SJSA1 (cell line): ENCODE measurements at regions not wholly inside any gene's neighbourhood (a gene's known extent, or its start where the extent isn't known, plus 50 kb on each side); places are given as distances from the start of the nearest gene placed in this dataset.

Experiments used
- DNase-seq, 2 experiments: peaks; one replicate each; pipeline ENCODE4 v3.0.0-alpha.2; 2015 to 2020; ENCODE audit warnings: low spot score in 2 of 2, low read depth in 1 of 2
- H3K27ac ChIP-seq: fragments of 250-450 bp; sonication (Bioruptor Pico); 2 replicates; pipeline ENCODE4 v1.5.1; 2020; ENCODE audit warnings: mild to moderate bottlenecking, moderate library complexity
- H3K27me3 ChIP-seq: fragments of 250-450 bp; sonication (Bioruptor Pico); replicated peaks from 2 replicates; pipeline ENCODE4 v1.5.1; 2020; ENCODE audit warnings: mild to moderate bottlenecking, moderate library complexity
- H3K36me3 ChIP-seq: fragments of 250-450 bp; sonication (Bioruptor Pico); 2 replicates; pipeline ENCODE4 v1.5.1; 2020; ENCODE audit warnings: mild to moderate bottlenecking
- H3K4me1 ChIP-seq: fragments of 250-450 bp; sonication (Bioruptor Pico); replicated peaks from 2 replicates; pipeline ENCODE4 v1.6.1; 2021; ENCODE audit warnings: mild to moderate bottlenecking
- H3K4me3 ChIP-seq: fragments of 250-450 bp; sonication (Bioruptor Pico); 2 replicates; pipeline ENCODE4 v1.5.1; 2020; ENCODE audit warnings: mild to moderate bottlenecking
- H3K9me3 ChIP-seq: fragments of 250-450 bp; sonication (Bioruptor Pico); replicated peaks from 2 replicates; pipeline ENCODE4 v1.5.1; 2020; ENCODE audit warnings: mild to moderate bottlenecking

DNA sequence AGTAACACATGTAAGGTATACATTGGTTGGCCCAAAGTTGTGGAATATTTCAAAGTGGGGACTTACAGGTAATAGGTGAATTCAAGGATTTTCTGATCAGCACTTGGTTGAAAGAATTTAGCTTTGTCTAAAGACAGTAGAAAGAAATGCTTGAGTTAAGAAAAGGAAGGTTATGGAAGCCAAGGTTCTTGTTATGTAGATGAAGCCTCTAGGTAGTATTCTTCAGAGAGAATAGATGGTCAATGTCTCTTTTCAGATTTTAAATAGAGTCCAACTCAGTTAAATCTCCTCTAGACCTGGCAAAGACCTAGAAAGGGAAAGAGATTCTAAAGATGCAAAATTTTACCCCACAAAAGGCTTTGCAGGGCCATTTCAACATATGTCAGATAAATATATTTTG, 157.4 kb downstream of the ANKRD30B start:
- Histone ChIP-seq H3K27ac (no peak overlapping the region), H3K4me1 (no peaks in the 10 kb centered on the region), H3K36me3 (no peaks in the 10 kb centered on the region), H3K27me3 (no peaks in the 10 kb centered on the region), H3K9me3 (no peaks in the 10 kb centered on the region), H3K4me3 (no peak overlapping the region)
- no peak for DNase-seq

GRCh38 chr18:14905979-14906378, 158.0 kb downstream of the ANKRD30B start:
- Histone ChIP-seq H3K9me3 (no peaks in the 10 kb centered on the region), H3K36me3 (no peaks in the 10 kb centered on the region), H3K27ac (no peak overlapping the region), H3K4me1 (no peaks in the 10 kb centered on the region), H3K27me3 (no peaks in the 10 kb centered on the region), H3K4me3 (no peak overlapping the region)
- DNase-seq: no peak

- Histone ChIP-seq H3K27ac (no peak overlapping the region), H3K9me3 (no peaks in the 10 kb centered on the region; the same call in none of the 2 replicates), H3K36me3 (no peaks in the 10 kb centered on the region), H3K27me3 (no peaks in the 10 kb centered on the region), H3K4me3 (no peak overlapping the region), H3K4me1 (no peaks in the 10 kb centered on the region)
- no peak for DNase-seq
Measured at GRCh38 chr18:14907420-14907819, 159.4 kb downstream of the ANKRD30B start.

GRCh38 chr18:14908541-14908940, 160.6 kb downstream of the ANKRD30B start:
- Histone ChIP-seq H3K9me3 (no peaks in the 10 kb centered on the region; the same call in none of the 2 replicates), H3K27ac (no peak overlapping the region), H3K4me1 (no peaks in the 10 kb centered on the region), H3K4me3 (no peak overlapping the region), H3K36me3 (no peaks in the 10 kb centered on the region), H3K27me3 (no peaks in the 10 kb centered on the region)
- DNase-seq: no peak

DNA sequence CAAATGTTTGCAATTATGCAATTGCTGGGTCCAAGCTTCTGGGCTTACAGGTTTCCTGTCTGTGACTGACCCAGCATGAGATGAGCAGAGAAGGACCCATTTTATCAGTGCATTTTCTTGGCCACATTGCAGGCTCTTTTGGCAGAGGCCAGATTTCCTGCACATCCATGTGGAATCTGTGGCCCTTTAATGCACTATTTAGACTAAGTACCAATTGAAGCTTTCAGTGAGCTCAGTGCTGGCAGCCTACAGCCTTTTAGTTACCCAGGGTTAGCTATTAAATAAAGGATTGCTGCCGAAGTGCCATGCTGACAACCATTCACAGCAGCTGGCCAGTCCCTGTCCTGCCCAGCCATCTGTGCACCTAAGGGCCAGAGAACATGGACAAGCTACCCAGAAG, 165.0 kb downstream of the ANKRD30B start:
- no peak overlapping the region for H3K27ac ChIP-seq
- no peaks in the 10 kb centered on the region for H3K27me3 ChIP-seq
- DNase-seq: no peak
- no peaks in the 10 kb centered on the region for H3K36me3 ChIP-seq
- H3K4me1 ChIP-seq: no peaks in the 10 kb centered on the region
- no peak overlapping the region for H3K4me3 ChIP-seq
- peaks cover 6% of the 10 kb centered on the region for H3K9me3 ChIP-seq

- H3K9me3 ChIP-seq: peaks cover 6% of the 10 kb centered on the region
- DNase-seq: no peak
- no peak overlapping the region for H3K27ac ChIP-seq
- no peak overlapping the region for H3K4me3 ChIP-seq
- H3K4me1 ChIP-seq: no peaks in the 10 kb centered on the region
- no peaks in the 10 kb centered on the region for H3K27me3 ChIP-seq
- H3K36me3 ChIP-seq: no peaks in the 10 kb centered on the region
Measured at GRCh38 chr18:14914121-14914520, 166.1 kb downstream of the ANKRD30B start.

- H3K9me3 ChIP-seq: peaks cover 7% of the 10 kb centered on the region
- no peak overlapping the region for H3K27ac ChIP-seq
- no peaks in the 10 kb centered on the region for H3K27me3 ChIP-seq
- DNase-seq: no peak
- H3K36me3 ChIP-seq: no peaks in the 10 kb centered on the region
- no peak overlapping the region for H3K4me3 ChIP-seq
- no peaks in the 10 kb centered on the region for H3K4me1 ChIP-seq
Measured at GRCh38 chr18:14914771-14915170, 166.8 kb downstream of the ANKRD30B start.

DNA sequence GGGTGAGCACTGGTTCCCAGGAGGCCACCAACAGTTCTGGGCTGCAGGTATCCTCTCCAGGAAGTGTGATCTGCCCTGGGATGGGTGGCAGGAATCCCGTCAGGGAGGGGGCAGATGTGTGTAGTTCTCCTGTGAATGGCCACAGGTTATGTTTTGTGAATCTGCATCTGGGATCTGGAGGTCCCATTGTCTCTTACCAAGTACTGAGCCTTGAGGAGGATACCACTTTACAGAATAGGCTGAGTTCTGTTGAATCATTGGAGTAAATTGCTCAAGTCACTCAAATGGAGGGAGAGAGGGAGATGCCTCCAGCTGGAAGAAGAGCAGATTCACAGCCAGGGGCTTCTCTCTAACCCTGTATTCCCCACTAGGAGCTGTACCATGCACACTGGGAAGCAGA, 168.2 kb downstream of the ANKRD30B start:
- DNase-seq: no peak
- Histone ChIP-seq H3K4me1 (no peaks in the 10 kb centered on the region), H3K36me3 (no peaks in the 10 kb centered on the region)

DNA sequence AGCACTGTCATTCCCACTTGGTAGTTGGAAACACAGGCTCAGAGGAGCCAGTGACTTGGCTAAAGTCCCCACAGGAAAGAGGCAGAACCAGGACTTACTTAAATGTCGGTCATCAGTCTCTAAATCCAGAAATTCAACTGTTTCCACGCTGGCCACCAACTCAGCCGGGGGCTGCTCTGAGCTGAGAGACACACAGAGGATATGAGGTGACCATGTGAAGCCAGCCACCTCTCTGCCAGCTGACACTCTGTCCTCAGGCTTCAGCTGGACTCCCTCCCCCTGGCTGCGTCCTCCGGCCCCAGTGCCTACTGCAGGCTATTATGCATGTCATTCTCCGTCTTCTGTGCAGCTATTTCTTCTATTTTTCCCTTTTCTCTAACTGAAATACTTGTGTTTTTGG, 168.9 kb downstream of the ANKRD30B start:
- no peak for DNase-seq
- Histone ChIP-seq H3K27me3 (no peaks in the 10 kb centered on the region), H3K4me3 (no peak overlapping the region), H3K4me1 (no peaks in the 10 kb centered on the region), H3K27ac (no peak overlapping the region), H3K9me3 (peaks cover 16% of the 10 kb centered on the region), H3K36me3 (no peaks in the 10 kb centered on the region)

More for the DNA sequence above, 168.2 kb downstream of the ANKRD30B start:
- H3K27me3 ChIP-seq: no peaks in the 10 kb centered on the region
- H3K4me3 ChIP-seq: no peak overlapping the region
- peaks cover 16% of the 10 kb centered on the region for H3K9me3 ChIP-seq
- H3K27ac ChIP-seq: no peak overlapping the region

- Histone ChIP-seq H3K4me1 (no peaks in the 10 kb centered on the region), H3K9me3 (peaks cover 16% of the 10 kb centered on the region), H3K27ac (no peak overlapping the region), H3K36me3 (no peaks in the 10 kb centered on the region), H3K4me3 (no peak overlapping the region), H3K27me3 (no peaks in the 10 kb centered on the region)
- no peak for DNase-seq
Measured at GRCh38 chr18:14917311-14917710, 169.3 kb downstream of the ANKRD30B start.

GRCh38 chr18:14919666-14920065, 171.7 kb downstream of the ANKRD30B start:
- Histone ChIP-seq H3K27me3 (no peaks in the 10 kb centered on the region), H3K27ac (no peak overlapping the region), H3K4me3 (no peak overlapping the region), H3K9me3 (peaks cover 18% of the 10 kb centered on the region; the same call in 1 of the 2 replicates), H3K4me1 (no peaks in the 10 kb centered on the region), H3K36me3 (no peaks in the 10 kb centered on the region)
- no peak for DNase-seq

- no peaks in the 10 kb centered on the region for H3K4me1 ChIP-seq
- no peaks in the 10 kb centered on the region for H3K27me3 ChIP-seq
- H3K36me3 ChIP-seq: no peaks in the 10 kb centered on the region
- H3K4me3 ChIP-seq: no peak overlapping the region
- no peak for DNase-seq
- no peak overlapping the region for H3K27ac ChIP-seq
- 0 out of 2 replicates have a peak, but pooled peaks cover 15% of the 10 kb centered on the region for H3K9me3 ChIP-seq
Measured at GRCh38 chr18:14921031-14921430, 173.1 kb downstream of the ANKRD30B start.

DNA sequence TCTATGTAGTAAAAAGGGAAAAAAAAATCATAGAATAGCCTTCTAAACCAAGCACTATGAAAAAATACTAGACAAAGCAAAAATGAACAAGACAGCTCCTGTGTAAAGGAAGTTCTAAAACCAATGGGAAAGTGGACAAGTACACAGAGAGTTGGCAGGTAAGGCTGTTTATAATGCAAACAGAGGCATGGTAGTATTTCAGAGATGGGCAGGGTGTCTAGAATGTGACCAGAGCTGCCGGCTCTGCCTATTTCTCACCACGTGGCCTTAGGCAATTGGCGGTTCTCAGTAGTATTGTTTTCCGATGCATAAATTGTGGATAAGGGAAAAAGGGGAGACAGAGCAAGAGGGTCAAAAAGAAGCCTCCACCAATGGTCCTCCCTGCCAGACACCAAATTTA, 173.6 kb downstream of the ANKRD30B start:
- no peak for DNase-seq
- Histone ChIP-seq H3K27ac (no peak overlapping the region), H3K9me3 (0 out of 2 replicates have a peak, but pooled peaks cover 15% of the 10 kb centered on the region), H3K36me3 (no peaks in the 10 kb centered on the region), H3K4me3 (no peak overlapping the region), H3K27me3 (no peaks in the 10 kb centered on the region), H3K4me1 (no peaks in the 10 kb centered on the region)

DNA sequence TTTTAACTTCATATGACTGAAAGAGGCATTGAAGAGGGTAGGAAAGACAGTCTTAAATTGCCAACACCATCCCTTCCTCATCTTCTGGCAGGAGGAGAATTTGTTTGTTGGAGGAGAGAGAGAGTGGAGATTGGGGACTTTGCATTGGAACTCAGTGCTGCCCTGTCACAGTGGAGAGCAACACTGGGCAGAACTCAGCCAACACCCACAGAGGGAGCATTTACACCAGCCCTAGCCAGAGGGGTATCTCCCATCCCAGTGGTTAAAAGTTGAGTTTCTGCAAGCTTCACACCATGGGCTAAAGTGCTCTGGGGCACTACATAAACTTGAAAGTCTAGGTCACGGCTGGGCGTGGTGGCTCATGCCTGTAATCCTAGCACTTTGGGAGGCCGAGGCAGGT, 174.1 kb downstream of the ANKRD30B start:
- Histone ChIP-seq H3K4me3 (no peak overlapping the region), H3K4me1 (no peaks in the 10 kb centered on the region), H3K27ac (no peak overlapping the region), H3K9me3 (0 out of 2 replicates have a peak, but pooled peaks cover 15% of the 10 kb centered on the region), H3K27me3 (no peaks in the 10 kb centered on the region), H3K36me3 (no peaks in the 10 kb centered on the region)
- DNase-seq: peak in 1 of 2 experiments; percentile 12

GRCh38 chr18:14922965-14923565, 175.1 kb downstream of the ANKRD30B start:
- 0 out of 2 replicates have a peak, but pooled peaks cover 12% of the 10 kb centered on the region for H3K9me3 ChIP-seq

More at GRCh38 chr18:14922965-14923565, 175.1 kb downstream of the ANKRD30B start:
- Histone ChIP-seq H3K4me3 (no peak overlapping the region), H3K36me3 (no peaks in the 10 kb centered on the region), H3K27me3 (no peaks in the 10 kb centered on the region), H3K4me1 (no peaks in the 10 kb centered on the region), H3K27ac (no peak overlapping the region)
- no peak for DNase-seq
